ENCODE measurements at regions not wholly inside any gene's neighbourhood (a gene's known extent, or its start where the extent isn't known, plus 50 kb on each side); places are given as distances from the start of the nearest gene placed in this dataset.

DNA sequence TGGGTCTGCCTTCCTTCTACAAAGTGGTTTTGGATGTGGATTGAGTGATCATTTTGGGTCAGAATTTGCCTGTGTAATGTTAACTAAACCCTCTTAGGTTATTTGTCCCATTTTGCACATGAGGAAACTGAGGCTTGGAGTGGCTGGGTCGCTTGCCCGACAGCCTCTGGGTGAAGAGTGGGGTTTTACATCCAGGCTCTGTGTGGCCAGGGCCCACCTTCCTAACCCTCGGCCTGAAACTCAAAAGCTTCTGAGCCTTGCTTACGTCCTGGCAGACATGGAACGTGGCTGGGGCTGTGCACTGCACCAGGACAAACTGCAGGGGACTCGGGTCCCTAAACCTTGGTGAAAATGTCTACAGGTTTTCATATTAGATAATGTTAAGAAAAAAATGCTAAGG lies 542.4 kb downstream of the TBC1D22A start:
- no peak for ATAC-seq
- TF ChIP-seq PPARA (CRISPR knock-in tag; IDR thresholded peaks at IDR 0.05; ENCODE audit: borderline replicate concordance) (no peak), RARB (CRISPR knock-in tag; IDR thresholded peaks at IDR 0.05) (no peak), TOX (CRISPR knock-in tag; IDR thresholded peaks at IDR 0.05; ENCODE audit: borderline replicate concordance) (no peak), ZNF70 (CRISPR knock-in tag; IDR thresholded peaks at IDR 0.05) (no peak), OSR1 (CRISPR knock-in tag; IDR thresholded peaks at IDR 0.05) (no peak), ZFP30 (CRISPR knock-in tag; IDR thresholded peaks at IDR 0.05) (no peak), ZNF565 (CRISPR knock-in tag; conservative IDR thresholded peaks at IDR 0.05; ENCODE audit: low read depth) (no peak), ISL1 (CRISPR knock-in tag; IDR thresholded peaks at IDR 0.05) (no peak), GLIS3 (CRISPR knock-in tag; IDR thresholded peaks at IDR 0.05) (no peak), ZC3H10 (CRISPR knock-in tag; IDR thresholded peaks at IDR 0.05) (no peak), ESRRG (CRISPR knock-in tag; IDR thresholded peaks at IDR 0.05) (no peak), SNAI2 (CRISPR knock-in tag; IDR thresholded peaks at IDR 0.05) (no peak), CSDC2 (CRISPR knock-in tag; IDR thresholded peaks at IDR 0.05) (no peak), ZNF8 (CRISPR knock-in tag; IDR thresholded peaks at IDR 0.05) (no peak)
- TF ChIP-seq, protein P1, sequence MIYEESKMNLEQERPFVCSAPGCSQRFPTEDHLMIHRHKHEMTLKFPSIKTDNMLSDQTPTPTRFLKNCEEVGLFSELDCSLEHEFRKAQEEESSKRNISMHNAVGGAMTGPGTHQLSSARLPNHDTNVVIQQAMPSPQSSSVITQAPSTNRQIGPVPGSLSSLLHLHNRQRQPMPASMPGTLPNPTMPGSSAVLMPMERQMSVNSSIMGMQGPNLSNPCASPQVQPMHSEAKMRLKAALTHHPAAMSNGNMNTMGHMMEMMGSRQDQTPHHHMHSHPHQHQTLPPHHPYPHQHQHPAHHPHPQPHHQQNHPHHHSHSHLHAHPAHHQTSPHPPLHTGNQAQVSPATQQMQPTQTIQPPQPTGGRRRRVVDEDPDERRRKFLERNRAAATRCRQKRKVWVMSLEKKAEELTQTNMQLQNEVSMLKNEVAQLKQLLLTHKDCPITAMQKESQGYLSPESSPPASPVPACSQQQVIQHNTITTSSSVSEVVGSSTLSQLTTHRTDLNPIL (CRISPR knock-in tag; IDR thresholded peaks at IDR 0.05; ENCODE audit: low read depth) = no peak
- TF ChIP-seq, protein P2, sequence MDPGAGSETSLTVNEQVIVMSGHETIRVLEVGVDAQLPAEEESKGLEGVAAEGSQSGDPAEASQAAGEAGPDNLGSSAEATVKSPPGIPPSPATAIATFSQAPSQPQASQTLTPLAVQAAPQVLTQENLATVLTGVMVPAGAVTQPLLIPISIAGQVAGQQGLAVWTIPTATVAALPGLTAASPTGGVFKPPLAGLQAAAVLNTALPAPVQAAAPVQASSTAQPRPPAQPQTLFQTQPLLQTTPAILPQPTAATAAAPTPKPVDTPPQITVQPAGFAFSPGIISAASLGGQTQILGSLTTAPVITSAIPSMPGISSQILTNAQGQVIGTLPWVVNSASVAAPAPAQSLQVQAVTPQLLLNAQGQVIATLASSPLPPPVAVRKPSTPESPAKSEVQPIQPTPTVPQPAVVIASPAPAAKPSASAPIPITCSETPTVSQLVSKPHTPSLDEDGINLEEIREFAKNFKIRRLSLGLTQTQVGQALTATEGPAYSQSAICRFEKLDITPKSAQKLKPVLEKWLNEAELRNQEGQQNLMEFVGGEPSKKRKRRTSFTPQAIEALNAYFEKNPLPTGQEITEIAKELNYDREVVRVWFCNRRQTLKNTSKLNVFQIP (CRISPR knock-in tag; IDR thresholded peaks at IDR 0.05; ENCODE audit: borderline replicate concordance, low read depth) = no peak
- TF ChIP-seq, protein P3, sequence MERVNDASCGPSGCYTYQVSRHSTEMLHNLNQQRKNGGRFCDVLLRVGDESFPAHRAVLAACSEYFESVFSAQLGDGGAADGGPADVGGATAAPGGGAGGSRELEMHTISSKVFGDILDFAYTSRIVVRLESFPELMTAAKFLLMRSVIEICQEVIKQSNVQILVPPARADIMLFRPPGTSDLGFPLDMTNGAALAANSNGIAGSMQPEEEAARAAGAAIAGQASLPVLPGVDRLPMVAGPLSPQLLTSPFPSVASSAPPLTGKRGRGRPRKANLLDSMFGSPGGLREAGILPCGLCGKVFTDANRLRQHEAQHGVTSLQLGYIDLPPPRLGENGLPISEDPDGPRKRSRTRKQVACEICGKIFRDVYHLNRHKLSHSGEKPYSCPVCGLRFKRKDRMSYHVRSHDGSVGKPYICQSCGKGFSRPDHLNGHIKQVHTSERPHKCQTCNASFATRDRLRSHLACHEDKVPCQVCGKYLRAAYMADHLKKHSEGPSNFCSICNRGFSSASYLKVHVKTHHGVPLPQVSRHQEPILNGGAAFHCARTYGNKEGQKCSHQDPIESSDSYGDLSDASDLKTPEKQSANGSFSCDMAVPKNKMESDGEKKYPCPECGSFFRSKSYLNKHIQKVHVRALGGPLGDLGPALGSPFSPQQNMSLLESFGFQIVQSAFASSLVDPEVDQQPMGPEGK (CRISPR knock-in tag; IDR thresholded peaks at IDR 0.05; ENCODE audit: borderline replicate concordance) = no peak
- TF ChIP-seq, protein P4, sequence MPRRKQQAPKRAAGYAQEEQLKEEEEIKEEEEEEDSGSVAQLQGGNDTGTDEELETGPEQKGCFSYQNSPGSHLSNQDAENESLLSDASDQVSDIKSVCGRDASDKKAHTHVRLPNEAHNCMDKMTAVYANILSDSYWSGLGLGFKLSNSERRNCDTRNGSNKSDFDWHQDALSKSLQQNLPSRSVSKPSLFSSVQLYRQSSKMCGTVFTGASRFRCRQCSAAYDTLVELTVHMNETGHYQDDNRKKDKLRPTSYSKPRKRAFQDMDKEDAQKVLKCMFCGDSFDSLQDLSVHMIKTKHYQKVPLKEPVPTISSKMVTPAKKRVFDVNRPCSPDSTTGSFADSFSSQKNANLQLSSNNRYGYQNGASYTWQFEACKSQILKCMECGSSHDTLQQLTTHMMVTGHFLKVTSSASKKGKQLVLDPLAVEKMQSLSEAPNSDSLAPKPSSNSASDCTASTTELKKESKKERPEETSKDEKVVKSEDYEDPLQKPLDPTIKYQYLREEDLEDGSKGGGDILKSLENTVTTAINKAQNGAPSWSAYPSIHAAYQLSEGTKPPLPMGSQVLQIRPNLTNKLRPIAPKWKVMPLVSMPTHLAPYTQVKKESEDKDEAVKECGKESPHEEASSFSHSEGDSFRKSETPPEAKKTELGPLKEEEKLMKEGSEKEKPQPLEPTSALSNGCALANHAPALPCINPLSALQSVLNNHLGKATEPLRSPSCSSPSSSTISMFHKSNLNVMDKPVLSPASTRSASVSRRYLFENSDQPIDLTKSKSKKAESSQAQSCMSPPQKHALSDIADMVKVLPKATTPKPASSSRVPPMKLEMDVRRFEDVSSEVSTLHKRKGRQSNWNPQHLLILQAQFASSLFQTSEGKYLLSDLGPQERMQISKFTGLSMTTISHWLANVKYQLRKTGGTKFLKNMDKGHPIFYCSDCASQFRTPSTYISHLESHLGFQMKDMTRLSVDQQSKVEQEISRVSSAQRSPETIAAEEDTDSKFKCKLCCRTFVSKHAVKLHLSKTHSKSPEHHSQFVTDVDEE (CRISPR knock-in tag; IDR thresholded peaks at IDR 0.05) = no peak
- TF ChIP-seq, protein P5, sequence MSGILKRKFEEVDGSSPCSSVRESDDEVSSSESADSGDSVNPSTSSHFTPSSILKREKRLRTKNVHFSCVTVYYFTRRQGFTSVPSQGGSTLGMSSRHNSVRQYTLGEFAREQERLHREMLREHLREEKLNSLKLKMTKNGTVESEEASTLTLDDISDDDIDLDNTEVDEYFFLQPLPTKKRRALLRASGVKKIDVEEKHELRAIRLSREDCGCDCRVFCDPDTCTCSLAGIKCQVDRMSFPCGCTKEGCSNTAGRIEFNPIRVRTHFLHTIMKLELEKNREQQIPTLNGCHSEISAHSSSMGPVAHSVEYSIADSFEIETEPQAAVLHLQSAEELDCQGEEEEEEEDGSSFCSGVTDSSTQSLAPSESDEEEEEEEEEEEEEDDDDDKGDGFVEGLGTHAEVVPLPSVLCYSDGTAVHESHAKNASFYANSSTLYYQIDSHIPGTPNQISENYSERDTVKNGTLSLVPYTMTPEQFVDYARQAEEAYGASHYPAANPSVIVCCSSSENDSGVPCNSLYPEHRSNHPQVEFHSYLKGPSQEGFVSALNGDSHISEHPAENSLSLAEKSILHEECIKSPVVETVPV (CRISPR knock-in tag; IDR thresholded peaks at IDR 0.05) = no peak

DNA sequence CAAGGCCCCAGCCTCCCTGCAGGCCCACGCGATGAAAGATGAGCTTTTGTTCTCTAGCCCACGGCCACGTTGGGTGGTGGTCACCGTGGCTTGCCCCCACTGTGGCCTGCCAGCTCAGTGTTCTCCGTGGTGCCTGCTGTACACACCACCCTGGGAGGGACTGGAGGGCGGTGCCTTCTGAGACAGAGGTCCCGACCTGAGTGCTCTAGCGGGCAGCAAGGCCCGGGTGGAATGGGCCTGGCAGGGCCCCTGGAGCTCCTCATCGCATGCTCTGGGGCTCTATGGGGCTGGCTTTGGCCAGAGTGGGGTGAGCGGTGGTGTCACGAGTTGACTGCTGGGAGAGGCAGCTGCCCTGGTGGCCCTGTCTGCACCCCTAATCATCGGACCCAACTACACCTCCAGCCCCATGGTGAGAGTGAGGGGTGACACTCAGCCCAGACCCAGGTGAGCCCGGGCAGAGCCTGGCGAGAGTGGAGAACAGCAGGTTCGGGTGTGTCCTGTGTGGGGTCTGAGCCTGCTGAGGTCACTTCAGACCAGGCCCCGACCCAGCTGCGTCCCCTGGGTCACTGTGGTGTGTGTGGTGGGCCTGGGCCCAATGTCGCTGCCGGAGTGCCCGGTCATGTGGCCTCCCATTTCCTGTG lies 541.9 kb downstream of the TBC1D22A start:
- TF ChIP-seq ZNF8 (CRISPR knock-in tag; IDR thresholded peaks at IDR 0.05) (no peak), GLIS3 (CRISPR knock-in tag; IDR thresholded peaks at IDR 0.05) (no peak)
- ATAC-seq = no peak

DNA sequence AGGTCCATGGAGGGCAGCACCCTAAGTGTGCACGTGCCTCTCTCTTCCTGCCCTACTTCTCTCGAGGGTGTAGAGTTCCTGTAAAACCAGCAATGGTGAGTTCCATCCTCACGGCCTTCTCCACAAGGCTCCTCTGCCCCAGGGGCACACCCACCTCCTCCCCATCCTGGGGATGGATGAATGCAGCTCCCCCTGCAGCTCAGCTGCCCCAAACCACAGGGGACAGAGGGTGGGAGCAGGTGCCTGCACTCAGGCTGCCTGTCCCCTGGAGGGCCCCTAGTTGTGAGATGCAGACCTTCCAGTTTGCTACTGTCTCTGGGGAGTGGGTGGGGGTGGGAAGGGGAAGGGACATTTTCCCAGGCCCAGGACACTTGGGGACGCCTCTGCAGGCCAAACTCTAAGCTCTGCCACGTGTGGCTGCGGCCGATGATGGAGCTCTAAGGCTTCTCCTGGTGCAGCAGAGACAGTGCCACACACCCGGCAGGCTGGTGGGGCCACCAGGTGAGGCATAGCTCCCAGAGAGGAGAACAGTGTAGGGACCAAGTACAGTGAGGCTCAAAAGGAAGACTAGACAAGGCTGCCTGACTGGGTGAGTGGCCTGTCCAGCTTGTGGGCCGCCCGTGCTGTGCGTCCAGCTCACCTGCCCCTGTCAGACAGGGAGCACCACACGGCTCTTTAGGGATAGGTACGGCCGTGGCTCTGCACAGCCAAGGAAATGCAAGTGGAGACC lies 540.9 kb downstream of the TBC1D22A start:
- ATAC-seq = no peak
- TF ChIP-seq, protein P4 (CRISPR knock-in tag; IDR thresholded peaks at IDR 0.05) = no peak
- TF ChIP-seq ZNF8 (CRISPR knock-in tag; IDR thresholded peaks at IDR 0.05) = no peak
- TF ChIP-seq BACH2 (CRISPR knock-in tag; IDR thresholded peaks at IDR 0.05; ENCODE audit: borderline replicate concordance) = no peak
- TF ChIP-seq ZC3H10 (CRISPR knock-in tag; IDR thresholded peaks at IDR 0.05) = no peak
- TF ChIP-seq CSDC2 (CRISPR knock-in tag; IDR thresholded peaks at IDR 0.05) = no peak
- no peak for TF ChIP-seq ARNTL (CRISPR knock-in tag; IDR thresholded peaks at IDR 0.05; ENCODE audit: borderline replicate concordance, low read depth)
- TF ChIP-seq ZFP30 (CRISPR knock-in tag; IDR thresholded peaks at IDR 0.05) = no peak
- no peak for TF ChIP-seq ZFP3 (CRISPR knock-in tag; IDR thresholded peaks at IDR 0.05)
- TF ChIP-seq RARB (CRISPR knock-in tag; IDR thresholded peaks at IDR 0.05) = no peak
- no peak for TF ChIP-seq ISL1 (CRISPR knock-in tag; IDR thresholded peaks at IDR 0.05)
- TF ChIP-seq, protein P3 (CRISPR knock-in tag; IDR thresholded peaks at IDR 0.05; ENCODE audit: borderline replicate concordance) = no peak
- no peak for TF ChIP-seq PPARA (CRISPR knock-in tag; IDR thresholded peaks at IDR 0.05; ENCODE audit: borderline replicate concordance)
- no peak for TF ChIP-seq ZNF565 (CRISPR knock-in tag; conservative IDR thresholded peaks at IDR 0.05; ENCODE audit: low read depth)

Data from SK-N-SH treated with all-trans-retinoic acid at 6 μM for 48 hours (cell line).